Ovary (tissue), 7 donors: ENCODE measurements at regions not wholly inside any gene's neighbourhood (a gene's known extent, or its start where the extent isn't known, plus 50 kb on each side); places are given as distances from the start of the nearest gene placed in this dataset.

Source experiments
- DNase-seq, 5 donors: peaks; one replicate each; pipeline ENCODE4 v3.0.0-alpha.2; 2019 to 2020
- H3K27ac ChIP-seq, 2 donors: fragments of 200-600 bp; one replicate each; pipeline versions ENCODE4 v1.5.1 to v1.8.0; 2019 to 2022
- H3K27me3 ChIP-seq: fragments of 200-600 bp; one replicate; pipeline ENCODE4 v1.8.0; 2022
- H3K36me3 ChIP-seq: fragments of 200-600 bp; sonication (generic); one replicate; pipeline ENCODE4 v1.5.1; 2019
- H3K4me1 ChIP-seq: one replicate; pipeline ENCODE4 v1.8.1; 2013; ENCODE audit warnings: mild to moderate bottlenecking, moderate library complexity; ENCODE audit not compliant: insufficient read depth
- H3K4me3 ChIP-seq: fragments of 200-600 bp; sonication (generic); one replicate; pipeline ENCODE4 v1.5.1; 2017
- H3K9me3 ChIP-seq, 2 donors: fragments of 200-600 bp in 1 of 2; sonication (generic) in 1 of 2; one replicate each; pipeline versions ENCODE4 v1.5.1 to v1.8.1; 2013 to 2019; ENCODE audit warnings: mild to moderate bottlenecking in 1 of 2, moderate library complexity in 1 of 2
- CTCF ChIP-seq, 3 donors: fragments of 450-650 bp in 2 of 3; fragments of 200-600 bp in 1 of 3; IDR thresholded peaks; one replicate each; pipeline versions ENCODE4 v1.5.1 to v1.8.0; 2016 to 2022; ENCODE audit warnings: antibody characterized with exemption in 3 of 3, mild to moderate bottlenecking in 1 of 3
- EP300 ChIP-seq: sonication (generic); formaldehyde crosslinking; IDR thresholded peaks from one replicate; pipeline ENCODE4 v1.6.1; 2017; ENCODE audit warnings: antibody characterized with exemption
- POLR2A ChIP-seq: fragments of 450-650 bp; IDR thresholded peaks from one replicate; pipeline ENCODE4 v1.6.1; 2017; ENCODE audit warnings: antibody characterized with exemption, mild to moderate bottlenecking, moderate library complexity
- WGBS, 3 donors: extraction: QIAGEN DNeasy Blood & Tissue Kit in 1 of 3; methylation state at CpG; one replicate each; pipeline versions ENCODE4 v1.1.5 to v1.1.7; 2013 to 2017; 5-methylcytosine and 5-hydroxymethylcytosine counted together
- intact Hi-C, 4 donors: fragments of 100-400 bp; cut with DNase I; formaldehyde crosslinking; loops; one replicate each; pipeline versions ENCODE4 v1.11.0 to v1.15.1; 2022 to 2023
- donor health status: DM: no; HTN: no; CAD: no; lungs with moderate emphysema.
- donor health status: DM: no; HTN: no; CAD: no.
- donor health status: Bipolar disorder and iron deficiency.
- donor health status: DM: no; HTN: no; CAD: no.
- donor health status: DM: yes; HTN: yes; CAD: no.

GRCh38 chr9:120018550-120018949, 561.4 kb downstream of the CDK5RAP2 start:
- no peak for DNase-seq
- Histone ChIP-seq H3K9me3 (no peaks in the 10 kb centered on the region), H3K4me3 (no peak overlapping the region), H3K36me3 (no peaks in the 10 kb centered on the region), H3K4me1 (no peaks in the 10 kb centered on the region), H3K27ac (no peak overlapping the region), H3K27me3 (no peaks in the 10 kb centered on the region)
- no peak for TF ChIP-seq CTCF (IDR thresholded peaks at IDR 0.05)
- TF ChIP-seq POLR2A = no peak
- TF ChIP-seq EP300 = no peak
- intact Hi-C loops = no loop called here

- intact Hi-C loops = no loop called here
Measured at GRCh38 chr9:120018037-120018436, 561.9 kb downstream of the CDK5RAP2 start.

GRCh38 chr9:120016231-120016630, 563.7 kb downstream of the CDK5RAP2 start:
- no peak for DNase-seq
- H3K27ac ChIP-seq = no peak overlapping the region
- H3K27me3 ChIP-seq = no peaks in the 10 kb centered on the region
- intact Hi-C loops = no loop called here
- 38 to 43% (median 40%) methylated on average over 2 of the region's 2 CpGs for WGBS, 3 donors
- no peak overlapping the region for H3K4me3 ChIP-seq
- TF ChIP-seq CTCF (IDR thresholded peaks at IDR 0.05) (no peak), POLR2A (no peak), EP300 (no peak)
- H3K36me3 ChIP-seq = no peaks in the 10 kb centered on the region
- H3K4me1 ChIP-seq = no peaks in the 10 kb centered on the region
- no peaks in the 10 kb centered on the region for H3K9me3 ChIP-seq

More at GRCh38 chr9:120018037-120018436, 561.9 kb downstream of the CDK5RAP2 start:
- Histone ChIP-seq H3K9me3 (no peaks in the 10 kb centered on the region), H3K4me1 (no peaks in the 10 kb centered on the region), H3K4me3 (no peak overlapping the region), H3K27ac (no peak overlapping the region), H3K36me3 (no peaks in the 10 kb centered on the region), H3K27me3 (no peaks in the 10 kb centered on the region)
- WGBS, 3 donors = 63 to 77% (median 68%) methylated on average over 4 of the region's 4 CpGs
- DNase-seq = no peak
- no peak for TF ChIP-seq CTCF (IDR thresholded peaks at IDR 0.05)
- no peak for TF ChIP-seq POLR2A
- no peak for TF ChIP-seq EP300

- WGBS, 3 donors = 73 to 90% (median 89%) methylated on average over 7 of the region's 7 CpGs
- Histone ChIP-seq H3K36me3 (no peaks in the 10 kb centered on the region), H3K4me3 (no peak overlapping the region), H3K9me3 (no peaks in the 10 kb centered on the region), H3K27ac (no peak overlapping the region), H3K27me3 (no peaks in the 10 kb centered on the region), H3K4me1 (no peaks in the 10 kb centered on the region)
- DNase-seq = no peak
- intact Hi-C loops = no loop called here
- TF ChIP-seq EP300 (no peak), CTCF (IDR thresholded peaks at IDR 0.05) (no peak), POLR2A (no peak)
Measured at GRCh38 chr9:120014796-120015195, 565.2 kb downstream of the CDK5RAP2 start.

- intact Hi-C loops = no loop called here
- DNase-seq = no peak
- H3K9me3 ChIP-seq = no peaks in the 10 kb centered on the region
- no peaks in the 10 kb centered on the region for H3K36me3 ChIP-seq
- no peaks in the 10 kb centered on the region for H3K4me1 ChIP-seq
- 43 to 63% (median 52%) methylated on average over 3 of the region's 3 CpGs for whole genome bisulfite sequencing, 3 donors
- TF ChIP-seq CTCF (IDR thresholded peaks at IDR 0.05) (no peak), EP300 (no peak), POLR2A (no peak)
- no peak overlapping the region for H3K4me3 ChIP-seq
- no peak overlapping the region for H3K27ac ChIP-seq
- H3K27me3 ChIP-seq = no peaks in the 10 kb centered on the region
Measured at GRCh38 chr9:120009856-120010255, 570.1 kb downstream of the CDK5RAP2 start.
